Cardiac muscle cell (in vitro differentiated cells and primary cell): ENCODE measurements at regions not wholly inside any gene's neighbourhood (a gene's known extent, or its start where the extent isn't known, plus 50 kb on each side); places are given as distances from the start of the nearest gene placed in this dataset.

Source experiments
- DNase-seq, 2 donors: peaks; one replicate each; pipeline versions ENCODE4 v3.0.0 to v3.0.0-alpha.2; 2010 to 2017; ENCODE audit warnings: low read depth in 1 of 2, low spot score in 1 of 2
- H3K27ac ChIP-seq: fragments of 200-600 bp; sonication (generic); 2 replicates; pipeline ENCODE4 v1.5.1; 2016
- H3K27me3 ChIP-seq: fragments of 200-600 bp; sonication (generic); 2 replicates; pipeline ENCODE4 v1.6.0; 2016; ENCODE audit warnings: control low read depth
- H3K36me3 ChIP-seq: fragments of 200-600 bp; sonication (generic); 2 replicates; pipeline ENCODE4 v1.5.1; 2016; ENCODE audit warnings: control low read depth
- H3K4me1 ChIP-seq: fragments of 200-600 bp; sonication (generic); 2 replicates; pipeline ENCODE4 v1.8.1; 2017; ENCODE audit warnings: low read depth, mild to moderate bottlenecking, mixed run types
- H3K4me3 ChIP-seq: fragments of 200-600 bp; sonication (generic); 2 replicates; pipeline ENCODE4 v1.5.1; 2016; ENCODE audit warnings: mild to moderate bottlenecking
- H3K9me3 ChIP-seq: fragments of 200-600 bp; sonication (generic); 2 replicates; pipeline ENCODE4 v1.5.1; 2017; ENCODE audit warnings: low read depth, mild to moderate bottlenecking, control low read depth
- CTCF ChIP-seq: IDR thresholded peaks from 2 replicates; pipeline ENCODE4 v1.5.1; 2012; ENCODE audit warnings: low read depth, mild to moderate bottlenecking, low read length

DNA sequence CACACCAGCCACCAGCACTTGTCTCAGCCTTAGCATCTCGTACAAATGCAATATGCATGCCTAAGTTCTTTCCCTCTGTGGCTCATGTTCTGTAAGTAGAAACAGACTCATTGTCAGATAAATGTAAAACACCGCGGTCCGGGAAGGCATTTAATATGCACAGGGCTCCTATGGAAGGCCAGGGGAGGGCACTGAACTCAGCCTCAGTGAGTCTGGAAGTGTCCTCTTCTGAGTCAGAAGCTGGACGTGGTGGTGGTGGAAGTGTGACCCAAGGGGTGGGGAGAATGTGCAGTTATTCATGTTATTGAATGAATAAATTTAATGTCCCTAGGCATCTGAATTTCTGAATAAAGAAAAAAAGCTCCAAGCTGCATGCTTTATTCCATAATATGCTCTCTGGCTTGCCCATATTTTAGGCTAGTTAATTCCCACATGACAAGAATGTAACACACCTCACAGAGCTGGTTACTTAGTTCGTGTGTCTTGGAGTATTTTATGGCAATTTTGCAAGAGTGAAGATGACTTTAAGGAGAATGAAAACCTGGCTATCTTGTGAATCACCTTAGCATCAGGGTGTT is 193.1 kb upstream of the GATB start:
- no peak overlapping the region for H3K4me3 ChIP-seq
- no peak for TF ChIP-seq CTCF
- no peaks in the 10 kb centered on the region for H3K36me3 ChIP-seq
- H3K9me3 ChIP-seq: no peaks in the 10 kb centered on the region
- H3K27ac ChIP-seq: no peak overlapping the region
- no peak for DNase-seq
- H3K27me3 ChIP-seq: no peaks in the 10 kb centered on the region
- H3K4me1 ChIP-seq: peaks cover 27% of the 10 kb centered on the region

DNA sequence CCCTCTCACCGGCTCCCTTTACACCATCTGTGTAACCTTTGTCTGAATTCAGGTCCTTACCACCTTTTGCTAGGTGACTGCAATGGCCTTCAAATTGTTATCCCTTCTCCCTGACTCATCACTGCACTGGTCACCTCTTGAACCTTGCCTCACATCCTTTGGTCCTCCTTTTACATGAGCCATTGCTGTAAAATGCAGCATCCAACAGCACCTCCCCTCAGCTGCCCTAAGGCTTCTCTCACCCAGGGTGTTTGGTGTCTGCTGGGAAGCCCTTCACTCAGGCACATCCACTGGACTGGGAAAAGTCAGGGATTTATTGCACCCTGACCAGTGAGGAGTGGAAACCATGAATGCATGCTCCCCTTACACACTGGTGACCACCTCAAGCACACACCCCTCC is 192.5 kb upstream of the GATB start:
- peaks cover 27% of the 10 kb centered on the region for H3K4me1 ChIP-seq
- no peaks in the 10 kb centered on the region for H3K27me3 ChIP-seq
- DNase-seq: no peak
- TF ChIP-seq CTCF: no peak
- H3K27ac ChIP-seq: no peak overlapping the region
- H3K9me3 ChIP-seq: no peaks in the 10 kb centered on the region
- H3K4me3 ChIP-seq: no peak overlapping the region
- H3K36me3 ChIP-seq: no peaks in the 10 kb centered on the region

- H3K4me1 ChIP-seq: peaks cover 24% of the 10 kb centered on the region
- no peak overlapping the region for H3K4me3 ChIP-seq
- no peaks in the 10 kb centered on the region for H3K36me3 ChIP-seq
- H3K9me3 ChIP-seq: no peaks in the 10 kb centered on the region
- TF ChIP-seq CTCF: no peak
- H3K27ac ChIP-seq: no peak overlapping the region
- DNase-seq: no peak
- no peaks in the 10 kb centered on the region for H3K27me3 ChIP-seq
Measured at GRCh38 chr4:151952711-151953254, 192.0 kb upstream of the GATB start.

DNA sequence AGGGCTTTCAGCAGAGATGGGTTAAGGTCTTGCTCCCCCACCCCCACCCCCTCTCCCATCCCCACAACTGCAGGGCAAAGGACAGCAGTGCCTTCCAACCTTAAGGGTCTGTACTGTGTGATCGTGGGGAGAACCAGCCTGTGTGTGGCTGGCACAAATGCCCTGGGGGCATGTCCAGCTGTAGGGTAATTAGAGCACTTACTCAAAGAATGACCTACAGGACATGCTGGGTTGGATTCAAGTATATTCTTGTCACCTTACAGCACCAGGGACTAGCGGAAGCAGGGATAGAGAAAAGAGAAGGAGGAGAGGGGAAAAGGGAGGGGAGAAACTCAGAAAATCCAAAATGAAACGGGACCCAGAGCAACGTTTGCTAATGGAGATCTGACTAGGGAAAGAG is 191.3 kb upstream of the GATB start:
- no peak for TF ChIP-seq CTCF
- DNase-seq: no peak
- H3K27me3 ChIP-seq: no peaks in the 10 kb centered on the region
- peaks cover 18% of the 10 kb centered on the region for H3K4me1 ChIP-seq
- no peak overlapping the region for H3K27ac ChIP-seq
- no peaks in the 10 kb centered on the region for H3K9me3 ChIP-seq
- no peak overlapping the region for H3K4me3 ChIP-seq
- no peaks in the 10 kb centered on the region for H3K36me3 ChIP-seq

- Histone ChIP-seq H3K4me1 (peaks cover 13% of the 10 kb centered on the region), H3K4me3 (no peak overlapping the region), H3K36me3 (no peaks in the 10 kb centered on the region), H3K27ac (no peak overlapping the region), H3K9me3 (no peaks in the 10 kb centered on the region), H3K27me3 (no peaks in the 10 kb centered on the region)
- no peak for TF ChIP-seq CTCF
- DNase-seq: no peak
Measured at GRCh38 chr4:151951671-151952050, 190.9 kb upstream of the GATB start.
